ENCODE measurements at regions not wholly inside any gene's neighbourhood (a gene's known extent, or its start where the extent isn't known, plus 50 kb on each side); places are given as distances from the start of the nearest gene placed in this dataset.
"Not testable (repeated sequence)": the region's sequence is repeated elsewhere in the genome, so short reads cannot be mapped to it uniquely, and the experiment has no call there.

DNA sequence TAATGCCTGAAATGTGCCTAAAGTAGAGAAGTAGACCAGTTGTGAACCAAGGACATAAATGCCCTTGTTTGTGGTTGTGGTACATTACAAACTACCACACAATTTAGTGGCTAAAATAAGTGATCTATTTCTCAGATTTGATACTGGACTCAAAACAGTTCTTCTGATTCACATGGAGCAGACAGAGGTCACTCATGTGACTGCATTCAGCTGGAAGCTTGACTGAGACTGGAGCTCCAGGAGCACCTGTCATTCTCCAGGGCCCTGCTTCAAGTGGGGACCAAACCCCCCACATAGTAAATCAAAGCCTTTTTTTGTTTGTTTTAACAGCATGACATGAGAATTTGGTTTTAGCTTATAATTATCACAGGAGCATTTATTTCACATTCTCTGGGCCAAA, 301.2 kb downstream of the OXSM start:
- Histone ChIP-seq H3K27ac (replicated peaks) (peak overlapping the region; percentile 18), H3K27me3 (ENCODE audit: low read depth) (no peaks in the 10 kb centered on the region), H3K4me1 (peaks cover 15% of the 10 kb centered on the region), H3K4me3 (no peak overlapping the region), H3K36me3 (peaks cover 4% of the 10 kb centered on the region), H3K9me3 (replicated peaks) (peaks cover 48% of the 10 kb centered on the region)
- intact Hi-C loops (cut with micrococcal nuclease) = no loop called here
- no peak for DNase-seq
- TF ChIP-seq, protein P1, sequence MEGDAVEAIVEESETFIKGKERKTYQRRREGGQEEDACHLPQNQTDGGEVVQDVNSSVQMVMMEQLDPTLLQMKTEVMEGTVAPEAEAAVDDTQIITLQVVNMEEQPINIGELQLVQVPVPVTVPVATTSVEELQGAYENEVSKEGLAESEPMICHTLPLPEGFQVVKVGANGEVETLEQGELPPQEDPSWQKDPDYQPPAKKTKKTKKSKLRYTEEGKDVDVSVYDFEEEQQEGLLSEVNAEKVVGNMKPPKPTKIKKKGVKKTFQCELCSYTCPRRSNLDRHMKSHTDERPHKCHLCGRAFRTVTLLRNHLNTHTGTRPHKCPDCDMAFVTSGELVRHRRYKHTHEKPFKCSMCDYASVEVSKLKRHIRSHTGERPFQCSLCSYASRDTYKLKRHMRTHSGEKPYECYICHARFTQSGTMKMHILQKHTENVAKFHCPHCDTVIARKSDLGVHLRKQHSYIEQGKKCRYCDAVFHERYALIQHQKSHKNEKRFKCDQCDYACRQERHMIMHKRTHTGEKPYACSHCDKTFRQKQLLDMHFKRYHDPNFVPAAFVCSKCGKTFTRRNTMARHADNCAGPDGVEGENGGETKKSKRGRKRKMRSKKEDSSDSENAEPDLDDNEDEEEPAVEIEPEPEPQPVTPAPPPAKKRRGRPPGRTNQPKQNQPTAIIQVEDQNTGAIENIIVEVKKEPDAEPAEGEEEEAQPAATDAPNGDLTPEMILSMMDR (IDR thresholded peaks at IDR 0.05; ENCODE audit: borderline replicate concordance) = no peak

DNA sequence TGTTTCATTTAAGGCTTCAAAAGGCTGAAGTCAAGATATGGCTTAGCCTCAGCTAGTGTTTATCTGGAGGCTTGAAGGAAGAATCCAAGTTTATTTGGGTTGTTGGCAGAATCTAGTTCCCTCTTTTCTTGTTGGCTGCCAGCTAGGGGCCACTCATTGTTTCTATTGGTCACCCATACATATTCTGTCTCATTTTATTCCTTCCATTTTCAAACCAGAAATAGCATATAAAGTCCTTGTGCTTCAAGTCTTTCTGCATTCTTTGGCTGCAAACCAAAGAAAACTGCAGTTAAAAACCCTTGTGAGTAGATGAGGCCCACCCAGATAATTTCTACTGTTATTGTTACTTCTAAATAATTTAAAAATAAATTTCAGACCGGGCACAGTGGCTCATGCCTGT, 301.7 kb downstream of the OXSM start:
- peak overlapping the region; percentile 18 for H3K27ac ChIP-seq (replicated peaks)
- H3K4me1 ChIP-seq = peaks cover 15% of the 10 kb centered on the region
- H3K27me3 ChIP-seq (ENCODE audit: low read depth) = no peaks in the 10 kb centered on the region
- H3K9me3 ChIP-seq (replicated peaks) = peaks cover 51% of the 10 kb centered on the region
- TF ChIP-seq, protein P1 (IDR thresholded peaks at IDR 0.05; ENCODE audit: borderline replicate concordance) = no peak
- intact Hi-C loops (cut with micrococcal nuclease) = no loop called here
- peaks cover 4% of the 10 kb centered on the region for H3K36me3 ChIP-seq
- no peak overlapping the region for H3K4me3 ChIP-seq
- DNase-seq = no peak

DNA sequence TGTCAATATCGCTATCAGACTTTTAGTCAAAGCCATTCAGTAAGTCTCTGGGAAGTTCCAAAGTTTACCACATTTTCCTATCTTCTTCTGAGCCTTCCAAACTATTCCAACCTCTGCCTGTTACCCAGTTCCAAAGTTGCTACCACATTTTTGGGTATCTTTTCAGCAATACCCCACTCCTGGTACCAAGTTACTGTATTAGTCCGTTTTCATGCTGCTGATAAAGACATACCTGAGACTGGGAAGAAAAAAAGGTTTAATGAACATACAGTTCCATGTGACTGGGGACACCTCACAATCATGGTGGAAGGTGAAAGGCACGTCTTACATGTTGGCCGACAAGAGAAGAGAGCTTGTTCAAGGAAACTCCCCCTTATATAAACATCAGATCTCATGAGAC, 307.2 kb downstream of the OXSM start:
- H3K9me3 ChIP-seq (replicated peaks) = peaks cover 60% of the 10 kb centered on the region
- H3K4me3 ChIP-seq; intact Hi-C loops (cut with micrococcal nuclease); H3K36me3 ChIP-seq; DNase-seq; H3K27me3 ChIP-seq (ENCODE audit: low read depth); H3K27ac ChIP-seq (replicated peaks): not testable (repeated sequence)
- H3K4me1 ChIP-seq = peaks cover 36% of the 10 kb centered on the region

DNA sequence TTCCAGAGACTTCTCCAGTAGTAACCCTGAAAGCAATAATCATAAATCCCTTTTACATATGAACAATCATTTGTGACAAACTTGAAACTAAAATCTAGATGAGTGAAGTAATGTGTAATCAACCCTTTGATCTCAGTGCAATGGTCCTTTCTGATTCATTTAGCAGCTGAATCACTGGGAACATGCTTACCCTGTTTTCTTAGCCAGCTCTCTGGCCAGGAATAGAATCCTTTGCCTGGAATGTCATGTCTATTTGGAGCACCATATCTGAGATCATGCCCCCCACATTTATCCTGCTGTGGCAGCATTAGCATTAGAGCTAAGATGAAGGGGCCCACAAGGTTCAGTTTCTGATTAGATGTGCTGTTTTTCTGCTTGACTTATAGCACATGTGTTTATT, 309.8 kb downstream of the OXSM start:
- Histone ChIP-seq H3K4me1 (peaks cover 51% of the 10 kb centered on the region), H3K27me3 (ENCODE audit: low read depth) (no peaks in the 10 kb centered on the region), H3K36me3 (no peaks in the 10 kb centered on the region), H3K4me3 (no peak overlapping the region), H3K9me3 (replicated peaks) (peaks cover 47% of the 10 kb centered on the region), H3K27ac (replicated peaks) (peak overlapping the region; percentile 83)
- no peak for DNase-seq
- intact Hi-C loops (cut with micrococcal nuclease) = no loop called here
- TF ChIP-seq, protein P1 (IDR thresholded peaks at IDR 0.05; ENCODE audit: borderline replicate concordance) = no peak

DNA sequence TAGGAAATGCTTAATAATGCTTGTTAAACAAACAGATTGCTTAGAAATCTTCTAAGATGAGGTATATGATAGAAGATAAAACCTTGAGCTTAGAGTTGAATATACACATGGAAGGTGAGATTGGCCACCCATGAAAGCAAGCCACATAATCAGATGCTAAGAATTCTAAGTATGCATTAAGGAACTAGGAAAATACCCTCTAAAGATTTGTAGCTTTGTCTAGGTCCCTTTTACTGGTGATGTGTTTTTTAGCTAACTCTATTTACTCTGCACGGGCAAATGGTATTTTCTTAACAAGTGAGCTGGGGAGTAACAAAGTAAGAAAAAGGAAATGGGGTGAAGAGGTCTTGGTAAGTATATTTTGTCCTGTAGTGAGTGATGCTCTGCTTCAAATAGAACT, 310.3 kb downstream of the OXSM start:
- H3K4me1 ChIP-seq = peaks cover 56% of the 10 kb centered on the region
- DNase-seq = no peak
- no peaks in the 10 kb centered on the region for H3K27me3 ChIP-seq (ENCODE audit: low read depth)
- TF ChIP-seq, protein P1 (IDR thresholded peaks at IDR 0.05; ENCODE audit: borderline replicate concordance) = no peak
- H3K27ac ChIP-seq (replicated peaks) = peak overlapping the region; percentile 83
- no peak overlapping the region for H3K4me3 ChIP-seq
- H3K9me3 ChIP-seq (replicated peaks) = peaks cover 43% of the 10 kb centered on the region
- intact Hi-C loops (cut with micrococcal nuclease) = no loop called here
- no peaks in the 10 kb centered on the region for H3K36me3 ChIP-seq

DNA sequence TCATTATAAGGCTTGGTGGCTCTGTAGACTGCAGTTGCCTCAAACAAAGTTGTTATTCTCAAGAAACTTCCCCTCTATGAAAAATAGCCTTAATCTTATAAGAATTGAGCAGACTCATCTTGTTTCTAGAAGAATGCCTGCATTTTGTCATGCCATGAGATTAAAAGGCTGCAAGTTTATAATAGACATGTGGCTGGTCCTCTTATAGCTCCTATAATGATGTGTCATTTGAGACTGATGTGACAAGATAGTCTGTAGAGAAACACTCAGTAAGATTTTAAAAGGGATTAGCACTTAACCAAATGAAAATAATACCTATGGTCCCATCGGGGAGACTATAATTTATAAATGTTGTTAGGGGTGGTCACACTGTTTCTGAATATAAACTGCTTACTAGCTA, 312.5 kb downstream of the OXSM start:
- intact Hi-C loops (cut with micrococcal nuclease) = no loop called here
- Histone ChIP-seq H3K4me1 (peaks cover 75% of the 10 kb centered on the region), H3K4me3 (no peak overlapping the region), H3K27ac (replicated peaks) (peak overlapping the region; percentile 83), H3K27me3 (ENCODE audit: low read depth) (no peaks in the 10 kb centered on the region), H3K9me3 (replicated peaks) (peaks cover 22% of the 10 kb centered on the region), H3K36me3 (no peaks in the 10 kb centered on the region)
- TF ChIP-seq, protein P1 (IDR thresholded peaks at IDR 0.05; ENCODE audit: borderline replicate concordance) = no peak
- no peak for DNase-seq
